NCI-H524 (cell line): ENCODE measurements at regions not wholly inside any gene's neighbourhood (a gene's known extent, or its start where the extent isn't known, plus 50 kb on each side); places are given as distances from the start of the nearest gene placed in this dataset.

ENCODE experiments used
- DNase-seq, 2 experiments: peaks; one replicate each; lab custom pipeline; 2025; lab: John Stamatoyannopoulos, UW

DNA sequence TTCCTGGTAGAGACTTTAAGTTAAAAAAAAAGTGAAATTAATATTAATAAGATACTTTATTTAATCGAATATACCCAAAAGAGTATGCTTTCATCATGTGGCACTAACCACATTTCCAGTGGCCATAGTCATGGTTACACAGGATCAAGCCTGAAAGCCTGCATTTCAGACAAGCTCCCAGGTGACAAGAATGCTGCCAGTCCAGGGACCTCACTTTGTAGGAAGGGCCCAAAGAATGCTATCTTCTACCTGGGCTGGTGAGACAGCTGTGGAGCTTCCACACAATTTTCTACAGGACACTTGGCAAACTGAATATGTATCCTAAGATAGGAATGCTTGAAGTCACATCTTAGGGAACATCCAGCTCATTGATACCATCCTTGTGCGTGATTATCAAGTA, 203.8 kb downstream of the AUH start:
- DNase-seq, result no peak

DNA sequence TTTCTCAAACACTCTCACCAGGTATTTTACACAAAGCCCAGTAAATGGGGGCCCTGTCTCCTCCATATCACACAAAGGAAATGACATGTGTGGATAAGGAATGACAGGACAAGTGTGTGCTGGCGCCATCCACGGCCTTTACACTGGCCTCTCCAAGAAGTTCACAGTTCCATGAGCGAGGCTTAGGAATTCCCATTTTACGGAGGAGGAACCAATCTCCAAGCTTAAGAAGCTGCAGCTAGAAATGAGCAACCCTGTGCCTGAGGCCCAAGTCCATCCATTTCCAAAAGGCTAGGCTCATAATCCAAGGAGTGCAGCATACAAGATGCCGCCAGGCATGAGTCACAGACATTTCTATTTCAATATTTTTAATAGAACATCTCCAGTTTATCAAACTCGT, 203.4 kb downstream of the AUH start:
- DNase-seq, result no peak

DNA sequence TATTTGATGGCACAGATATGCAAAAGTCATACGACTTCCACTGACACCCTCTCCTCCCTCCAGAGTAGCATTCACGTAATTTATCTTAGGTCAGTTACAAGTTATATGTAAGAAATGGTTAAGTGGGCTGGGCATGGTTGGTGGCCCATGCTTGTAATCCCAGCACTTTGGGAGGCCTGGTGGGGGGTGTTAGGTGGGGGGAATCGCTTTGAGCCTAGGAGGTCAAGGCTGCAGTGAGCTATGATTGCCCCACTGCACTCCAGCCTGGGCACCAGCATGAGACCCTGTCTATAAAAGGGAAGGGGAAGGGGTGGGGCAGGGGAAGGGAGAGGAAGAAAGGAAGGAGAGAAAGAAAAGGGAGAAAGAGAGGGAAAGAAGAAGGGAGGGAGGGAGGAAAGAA, 202.8 kb downstream of the AUH start:
- no peak for DNase-seq

DNA sequence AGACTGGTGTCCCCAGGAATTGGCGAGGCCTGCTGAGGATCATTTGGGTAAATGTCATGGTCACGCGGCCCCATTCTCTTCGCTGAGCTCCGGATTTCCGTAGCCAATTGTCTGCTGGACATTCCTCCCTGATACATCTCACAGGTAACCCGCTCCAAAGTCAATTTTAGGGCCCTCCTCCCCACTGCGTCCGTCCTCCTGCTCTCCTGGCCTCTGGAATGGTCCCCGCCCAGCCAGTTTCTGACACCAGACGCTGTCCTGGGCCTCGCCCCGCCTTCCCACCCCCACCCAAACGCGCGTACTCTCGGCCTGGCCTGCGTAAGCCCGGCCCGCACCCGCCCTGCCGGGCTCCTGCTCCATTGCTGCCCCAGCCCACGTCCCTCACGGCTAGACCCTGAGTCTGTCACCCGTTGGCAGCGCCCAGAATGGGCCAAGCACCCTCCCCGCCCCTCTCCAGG, 202.0 kb downstream of the AUH start:
- DNase-seq, result no peak

DNA sequence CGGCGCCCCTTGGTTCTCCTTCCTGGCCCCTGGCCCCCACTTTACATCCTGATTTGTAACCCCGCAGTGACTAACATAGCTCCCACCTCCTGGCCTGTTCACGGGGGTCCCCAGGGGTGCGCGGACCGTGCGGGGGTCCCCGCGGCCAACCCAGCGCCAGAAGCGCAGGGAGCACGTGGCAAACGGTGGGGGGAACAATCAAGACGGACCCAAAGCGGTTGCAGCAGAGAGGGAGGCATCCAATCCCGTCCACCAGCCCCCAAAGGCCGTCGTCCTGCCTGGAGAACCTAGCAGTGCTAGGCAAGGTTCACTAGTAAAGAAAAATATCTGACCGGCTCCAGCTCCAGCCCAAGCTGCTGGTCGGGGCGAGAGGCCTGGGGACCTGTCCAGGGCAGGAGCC, 201.5 kb downstream of the AUH start:
- no peak for DNase-seq

DNA sequence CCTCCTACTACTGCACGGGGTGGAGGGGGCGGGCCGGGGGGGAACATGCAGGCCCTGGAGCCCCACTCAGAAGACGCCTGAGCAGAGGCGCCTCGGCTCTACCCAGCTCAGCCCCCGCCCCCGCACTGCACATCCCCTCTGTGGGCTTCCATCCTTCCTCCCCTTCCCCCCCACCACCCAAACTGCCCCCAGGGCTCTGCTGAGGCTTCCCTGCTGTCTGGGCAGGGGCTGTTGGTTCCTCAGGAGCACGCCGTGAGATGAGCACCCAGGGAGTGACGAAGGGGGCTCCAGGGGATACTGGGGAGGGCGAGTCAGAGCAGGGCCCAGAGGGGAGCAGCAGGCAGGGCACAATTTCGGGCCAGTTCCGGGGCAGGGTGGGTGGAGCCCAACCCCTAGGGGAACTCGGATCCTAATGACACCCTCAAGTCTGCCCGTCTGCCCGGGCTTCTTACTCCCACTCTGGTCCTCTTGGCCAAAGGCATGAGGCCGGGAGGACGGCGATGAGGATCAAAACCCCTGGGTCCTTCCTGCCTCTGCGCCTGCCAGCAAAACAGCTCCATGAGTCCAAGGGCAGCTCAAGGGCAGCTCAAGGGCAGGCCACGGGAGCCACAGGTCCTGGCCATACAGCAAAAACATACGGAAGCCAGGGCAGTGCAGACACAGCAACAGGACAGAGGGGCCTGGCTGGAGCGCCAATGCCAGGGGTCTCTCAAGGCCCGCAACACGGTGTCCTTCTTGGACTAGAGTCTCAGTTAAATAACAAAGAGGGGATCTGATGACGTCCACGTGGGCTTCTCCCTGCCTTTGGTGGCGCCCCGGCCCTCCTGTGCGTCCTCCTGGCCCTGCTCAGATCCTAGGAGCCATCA, 200.9 kb downstream of the AUH start:
- no peak for DNase-seq

DNA sequence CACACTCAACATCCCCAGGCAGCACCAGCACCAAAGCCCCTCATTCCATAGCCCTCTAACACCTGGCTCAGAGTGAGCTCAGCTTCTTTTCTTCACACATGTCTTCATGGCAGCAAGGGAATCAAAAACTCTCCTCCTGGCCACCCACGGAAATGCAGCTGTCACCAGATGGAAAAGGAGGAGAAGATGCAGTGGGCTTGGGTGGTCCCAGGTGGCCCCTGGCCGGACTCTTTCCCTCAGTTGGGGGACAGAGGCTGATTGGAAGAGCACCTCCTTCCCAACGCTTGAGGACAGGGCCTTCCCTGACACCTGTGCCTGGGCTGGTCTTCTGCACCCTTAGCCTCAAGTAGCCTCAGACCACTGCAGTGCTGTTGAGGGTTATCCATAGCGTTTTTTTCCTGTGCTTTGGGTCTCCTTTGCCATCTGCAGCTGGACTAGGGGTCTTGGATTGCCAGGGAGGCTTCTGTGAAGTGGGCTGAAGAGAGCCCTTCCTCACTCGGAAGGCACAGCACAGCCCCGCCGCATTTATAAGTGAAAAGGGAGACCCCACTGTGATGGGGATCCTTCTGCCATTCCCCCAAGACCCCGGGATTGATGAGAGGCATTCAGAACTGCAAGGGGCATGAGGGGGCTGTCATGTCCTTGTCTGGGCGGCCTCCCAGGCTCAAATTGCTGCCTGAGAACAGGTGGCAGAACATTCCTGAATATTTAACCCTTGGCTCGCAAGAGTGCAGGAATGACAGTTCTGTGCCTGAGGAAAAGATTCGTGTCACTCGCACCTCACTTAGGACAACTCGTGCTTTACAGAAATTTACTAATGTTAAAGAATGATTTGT, 200.0 kb downstream of the AUH start:
- DNase-seq, result no peak

DNA sequence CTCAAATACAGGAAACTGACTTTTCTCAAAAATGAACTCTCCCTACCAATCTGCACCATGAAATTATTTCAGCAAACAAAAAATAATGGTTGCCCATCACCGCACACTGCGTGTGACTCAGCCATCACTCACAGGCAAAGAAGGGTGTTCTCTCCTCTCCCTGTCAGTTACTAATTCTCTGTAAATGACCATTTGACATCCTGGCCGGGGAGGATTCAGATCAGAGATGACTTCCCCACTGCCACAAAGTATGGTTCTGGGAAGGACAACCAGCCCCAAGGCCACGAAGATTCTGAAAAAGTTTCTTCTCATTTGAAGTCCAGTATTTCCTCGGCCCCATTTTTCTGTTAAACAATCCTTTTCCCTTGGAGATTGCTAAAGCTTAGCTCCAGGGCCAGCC, 199.4 kb downstream of the AUH start:
- no peak for DNase-seq

DNA sequence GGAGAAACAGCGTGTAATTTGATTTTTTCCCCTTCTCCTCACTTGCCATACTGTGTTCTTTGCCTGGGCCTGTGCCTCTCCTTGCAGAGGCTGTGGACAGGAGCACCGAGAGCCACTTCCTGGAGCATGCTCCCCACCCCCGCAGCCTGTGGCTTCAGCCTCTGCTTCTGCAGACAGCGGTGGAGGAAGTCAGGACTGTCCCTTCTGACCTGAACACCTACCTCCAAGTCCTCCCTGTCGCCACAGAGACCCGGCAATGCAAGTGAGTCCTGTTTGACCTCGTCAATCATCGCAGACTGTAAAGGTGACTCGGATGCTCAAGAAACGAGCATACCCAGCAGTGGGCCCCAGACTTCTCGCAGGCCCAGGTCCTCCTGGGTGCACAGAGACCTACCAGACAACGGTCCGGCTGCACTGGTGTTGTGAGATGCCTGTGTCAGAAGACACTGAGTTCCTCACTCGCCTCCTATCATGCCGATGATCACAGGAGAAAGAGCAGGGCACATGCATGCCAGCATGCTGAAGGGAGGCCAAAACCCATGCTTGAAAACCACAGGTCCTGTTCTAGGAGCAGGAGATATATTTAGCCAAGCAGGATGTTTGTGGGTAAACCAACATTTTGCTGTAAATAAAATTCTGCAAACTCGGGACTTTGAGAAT, 198.8 kb downstream of the AUH start:
- no peak for DNase-seq

DNA sequence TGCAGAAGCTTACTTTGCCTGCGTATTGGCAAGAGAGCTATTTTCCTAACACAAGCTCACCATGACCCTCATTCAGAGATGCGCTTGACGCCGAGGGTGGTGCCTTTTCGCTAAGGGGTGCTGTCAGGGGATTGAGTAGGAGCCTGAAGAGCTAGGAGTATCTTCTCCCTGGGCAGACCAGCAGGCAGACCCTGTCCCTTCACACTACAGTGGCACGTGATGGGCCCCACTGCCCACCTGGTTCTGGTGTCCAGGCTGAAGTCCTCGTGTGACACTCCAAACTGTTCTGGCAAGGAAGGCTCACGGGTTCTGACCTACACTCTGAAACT, 198.3 kb downstream of the AUH start:
- no peak for DNase-seq

DNA sequence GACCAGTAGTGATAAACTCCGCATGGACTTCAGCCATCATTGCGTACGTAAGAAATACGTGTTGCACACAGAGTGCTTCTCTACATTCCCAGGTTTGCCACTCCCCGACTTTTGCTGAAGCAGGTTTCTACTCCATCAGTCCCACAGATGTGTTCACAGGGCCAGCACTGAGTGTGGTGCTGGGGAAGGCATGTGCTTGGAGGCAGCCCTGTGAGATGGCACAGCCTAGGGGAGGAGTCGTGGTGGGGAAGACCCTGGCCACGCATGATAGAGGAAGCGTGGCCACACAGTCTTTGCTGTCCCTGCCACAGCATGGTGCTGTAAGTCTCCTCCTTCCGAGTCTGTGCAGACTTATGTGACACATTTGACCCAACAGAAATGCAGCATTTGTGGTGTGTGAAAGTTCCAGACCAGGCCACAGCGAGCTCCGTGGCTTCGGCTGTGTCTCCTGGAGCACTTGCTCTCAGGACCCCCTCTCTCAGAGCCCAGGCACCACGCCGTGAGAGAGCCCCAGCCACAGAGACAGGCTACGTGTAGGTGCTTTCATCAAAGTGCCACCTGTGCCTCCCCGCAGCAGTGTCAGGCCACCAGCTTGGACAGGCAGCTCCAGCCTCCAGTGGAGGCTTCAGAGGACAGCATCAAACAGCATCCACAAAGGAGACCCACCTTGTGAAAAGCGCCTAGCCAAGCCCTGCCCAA, 197.8 kb downstream of the AUH start:
- DNase-seq, result no peak
